ENCODE measurements at regions not wholly inside any gene's neighbourhood (a gene's known extent, or its start where the extent isn't known, plus 50 kb on each side); places are given as distances from the start of the nearest gene placed in this dataset.

DNA sequence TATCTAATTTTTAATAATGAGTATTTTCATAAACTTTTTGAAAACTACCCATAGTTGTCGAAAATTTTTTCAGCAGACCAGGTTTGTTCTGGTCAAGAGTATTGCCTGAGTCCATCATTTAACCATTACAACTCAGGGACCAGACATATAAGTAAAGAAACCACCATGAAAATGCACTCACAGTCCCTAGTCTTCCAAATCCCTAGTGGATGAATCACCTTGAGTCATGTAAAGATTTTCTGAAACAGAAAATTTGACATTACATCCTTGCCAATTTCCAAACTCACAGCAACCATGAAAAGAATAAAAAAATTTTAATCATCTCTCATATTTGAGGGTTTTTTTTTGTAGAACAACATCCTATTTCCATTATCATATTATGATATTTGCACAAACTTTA lies 1337.5 kb upstream of the CDH8 start:
- TF ChIP-seq, protein P1, sequence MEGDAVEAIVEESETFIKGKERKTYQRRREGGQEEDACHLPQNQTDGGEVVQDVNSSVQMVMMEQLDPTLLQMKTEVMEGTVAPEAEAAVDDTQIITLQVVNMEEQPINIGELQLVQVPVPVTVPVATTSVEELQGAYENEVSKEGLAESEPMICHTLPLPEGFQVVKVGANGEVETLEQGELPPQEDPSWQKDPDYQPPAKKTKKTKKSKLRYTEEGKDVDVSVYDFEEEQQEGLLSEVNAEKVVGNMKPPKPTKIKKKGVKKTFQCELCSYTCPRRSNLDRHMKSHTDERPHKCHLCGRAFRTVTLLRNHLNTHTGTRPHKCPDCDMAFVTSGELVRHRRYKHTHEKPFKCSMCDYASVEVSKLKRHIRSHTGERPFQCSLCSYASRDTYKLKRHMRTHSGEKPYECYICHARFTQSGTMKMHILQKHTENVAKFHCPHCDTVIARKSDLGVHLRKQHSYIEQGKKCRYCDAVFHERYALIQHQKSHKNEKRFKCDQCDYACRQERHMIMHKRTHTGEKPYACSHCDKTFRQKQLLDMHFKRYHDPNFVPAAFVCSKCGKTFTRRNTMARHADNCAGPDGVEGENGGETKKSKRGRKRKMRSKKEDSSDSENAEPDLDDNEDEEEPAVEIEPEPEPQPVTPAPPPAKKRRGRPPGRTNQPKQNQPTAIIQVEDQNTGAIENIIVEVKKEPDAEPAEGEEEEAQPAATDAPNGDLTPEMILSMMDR (IDR thresholded peaks at IDR 0.05) = no peak
- TF ChIP-seq EP300 (IDR thresholded peaks at IDR 0.05) (no peak), POLR2A (IDR thresholded peaks at IDR 0.05) (no peak), POLR2AphosphoS5 (IDR thresholded peaks at IDR 0.05) (no peak)

Measured in stomach (tissue), 4 donors.